HEK293 (cell line): ENCODE measurements at regions not wholly inside any gene's neighbourhood (a gene's known extent, or its start where the extent isn't known, plus 50 kb on each side); places are given as distances from the start of the nearest gene placed in this dataset.

Experiments
- BCL11A ChIP-seq: fragments of 450-650 bp; formaldehyde crosslinking; IDR thresholded peaks from 2 replicates; pipeline ENCODE4 v1.5.1; 2016; ENCODE audit warnings: low read depth, missing biosample characterization, missing genetic modification characterization
- PRDM1 ChIP-seq: fragments of 450-650 bp; formaldehyde crosslinking; IDR thresholded peaks from 2 replicates; pipeline ENCODE4; 2016; ENCODE audit warnings: missing biosample characterization, missing genetic modification characterization
- ZNF76 ChIP-seq: fragments of 450-650 bp; formaldehyde crosslinking; IDR thresholded peaks from 2 replicates; pipeline ENCODE4; 2016; ENCODE audit warnings: low read depth, missing biosample characterization, missing genetic modification characterization, borderline replicate concordance

DNA sequence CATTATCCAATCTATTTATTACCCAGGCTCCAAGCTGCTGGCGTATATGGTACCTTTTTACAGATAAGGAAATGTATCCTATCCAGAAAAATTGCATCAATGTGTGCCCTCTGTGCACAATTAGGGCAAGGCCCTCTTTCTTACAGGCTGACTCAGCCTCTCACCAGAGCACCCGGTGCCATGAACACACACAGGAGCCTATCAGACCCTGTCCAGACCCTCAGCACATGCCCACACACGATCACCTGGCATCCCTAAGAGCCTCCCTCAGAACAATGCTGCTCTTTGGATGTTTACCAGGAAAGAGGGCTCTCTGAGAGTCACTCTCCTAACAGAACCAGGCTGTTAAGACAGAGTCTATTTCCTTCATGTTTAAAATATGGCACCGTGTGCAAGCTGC lies 460.0 kb upstream of the TBL1XR1 start:
- TF ChIP-seq ZNF76 (tag by site-specific recombination) = no peak
- TF ChIP-seq BCL11A (tag by site-specific recombination) = no peak
- TF ChIP-seq PRDM1 (tag by site-specific recombination) = no peak
